ENCODE measurements at regions not wholly inside any gene's neighbourhood (a gene's known extent, or its start where the extent isn't known, plus 50 kb on each side); places are given as distances from the start of the nearest gene placed in this dataset.

- no peak for TF ChIP-seq CTCF (IDR thresholded peaks at IDR 0.05; ENCODE audit: low read depth, low read length)
- TF ChIP-seq EZH2phosphoT487 (IDR thresholded peaks at IDR 0.05; ENCODE audit: low read depth) = no peak
These were observed 629.0 kb upstream of the DPP6 start for GRCh38 chr7:153423210-153423590.
